Mucosa of rectum (tissue), 2 donors: ENCODE measurements at regions not wholly inside any gene's neighbourhood (a gene's known extent, or its start where the extent isn't known, plus 50 kb on each side); places are given as distances from the start of the nearest gene placed in this dataset.
"Not testable (repeated sequence)": the region's sequence is repeated elsewhere in the genome, so short reads cannot be mapped to it uniquely, and the experiment has no call there.

ENCODE experiments used
- H3K27ac ChIP-seq, 2 donors: one replicate each; pipeline ENCODE4 v1.7.0; 2013; ENCODE audit warnings: inconsistent platforms in 2 of 2, low read depth in 2 of 2, low read length in 2 of 2
- H3K27me3 ChIP-seq, 2 donors: one replicate each; pipeline ENCODE4 v1.7.0; 2013; ENCODE audit warnings: low read length in 2 of 2; ENCODE audit not compliant: control insufficient read depth in 2 of 2, insufficient read depth in 2 of 2
- H3K36me3 ChIP-seq, 2 donors: one replicate each; pipeline ENCODE4 v1.7.0; 2013; ENCODE audit warnings: low read length in 2 of 2; ENCODE audit not compliant: control insufficient read depth in 2 of 2, insufficient read depth in 2 of 2
- H3K4me1 ChIP-seq, 2 donors: one replicate each; pipeline ENCODE4 v1.7.0; 2013; ENCODE audit warnings: low read length in 2 of 2, mild to moderate bottlenecking in 1 of 2; ENCODE audit not compliant: control insufficient read depth in 2 of 2, insufficient read depth in 2 of 2
- H3K4me3 ChIP-seq, 2 donors: one replicate each; pipeline ENCODE4 v1.7.0; 2013; ENCODE audit warnings: low read length in 2 of 2
- H3K9ac ChIP-seq, 2 donors: one replicate each; pipeline ENCODE4 v1.7.0; 2013; ENCODE audit warnings: low read length in 2 of 2, low read depth in 1 of 2, mild to moderate bottlenecking in 1 of 2
- H3K9me3 ChIP-seq, 2 donors: one replicate each; pipeline ENCODE4 v1.7.0; 2013; ENCODE audit warnings: low read length in 2 of 2; ENCODE audit not compliant: control insufficient read depth in 2 of 2
- donor health status: healthy.
- donor health status: Normal muscosa, but diverticular disease.

DNA sequence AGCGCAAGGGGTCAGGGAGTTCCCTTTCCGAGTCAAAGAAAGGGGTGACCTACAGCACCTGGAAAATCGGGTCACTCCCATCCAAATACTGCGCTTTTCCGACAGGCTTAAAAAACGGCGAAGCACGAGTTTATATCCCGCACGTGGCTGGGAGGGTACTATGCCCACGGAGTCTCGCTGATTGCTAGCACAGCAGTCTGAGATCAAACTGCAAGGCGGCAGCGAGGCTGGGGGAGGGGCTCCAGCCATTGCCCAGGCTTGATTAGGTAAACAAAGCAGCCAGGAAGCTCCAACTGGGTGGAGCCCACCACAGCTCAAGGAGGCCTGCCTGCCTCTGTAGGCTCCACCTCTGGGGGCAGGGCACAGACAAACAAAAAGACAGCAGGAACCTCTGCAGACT, 735.1 kb downstream of the TTLL7 start:
- not testable (repeated sequence) for H3K9ac ChIP-seq, H3K9me3 ChIP-seq, H3K27ac ChIP-seq, H3K27me3 ChIP-seq, H3K36me3 ChIP-seq, H3K4me1 ChIP-seq, H3K4me3 ChIP-seq

DNA sequence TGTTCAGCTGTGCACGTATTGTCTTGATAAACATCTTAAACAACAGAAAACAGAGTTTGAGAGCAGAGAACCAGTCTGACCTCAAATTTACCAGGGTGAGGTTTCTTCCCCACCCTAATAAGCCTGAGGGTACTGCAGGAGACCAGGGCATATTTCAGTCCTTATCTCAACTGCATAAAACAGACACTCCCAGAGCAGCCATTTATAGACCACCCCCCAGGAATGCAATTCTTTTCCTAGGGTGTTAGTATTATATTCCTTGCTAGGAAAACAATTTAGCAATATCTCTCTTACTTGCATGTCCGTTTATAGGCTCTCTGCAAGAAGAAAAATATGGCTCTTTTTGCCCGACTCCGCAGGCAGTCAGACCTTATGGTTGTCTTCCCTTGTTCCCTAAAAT, 747.2 kb downstream of the TTLL7 start:
- not testable (repeated sequence) for H3K4me1 ChIP-seq, H3K4me3 ChIP-seq, H3K27me3 ChIP-seq, H3K27ac ChIP-seq, H3K9ac ChIP-seq, H3K36me3 ChIP-seq, H3K9me3 ChIP-seq

DNA sequence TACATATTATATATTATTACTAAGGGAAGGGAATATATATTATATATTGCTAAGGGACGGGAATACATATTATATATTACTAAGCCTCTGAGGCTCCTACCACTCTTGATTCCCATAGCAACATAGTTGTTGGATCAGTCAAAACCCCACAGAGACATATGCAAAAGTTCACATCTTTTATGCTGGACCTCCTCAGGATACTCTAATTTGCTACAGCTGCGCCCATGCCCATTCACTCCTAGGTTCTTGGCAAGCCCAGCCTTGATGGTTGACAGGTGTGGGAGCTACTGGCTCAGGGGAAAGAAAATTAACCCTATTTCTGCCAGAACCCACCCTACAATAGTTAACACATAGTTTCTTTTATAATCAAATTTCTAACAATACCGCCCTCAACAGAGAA, 752.2 kb downstream of the TTLL7 start:
- H3K4me1 ChIP-seq, H3K4me3 ChIP-seq, H3K27ac ChIP-seq, H3K27me3 ChIP-seq, H3K9ac ChIP-seq, H3K36me3 ChIP-seq, H3K9me3 ChIP-seq: not testable (repeated sequence)

DNA sequence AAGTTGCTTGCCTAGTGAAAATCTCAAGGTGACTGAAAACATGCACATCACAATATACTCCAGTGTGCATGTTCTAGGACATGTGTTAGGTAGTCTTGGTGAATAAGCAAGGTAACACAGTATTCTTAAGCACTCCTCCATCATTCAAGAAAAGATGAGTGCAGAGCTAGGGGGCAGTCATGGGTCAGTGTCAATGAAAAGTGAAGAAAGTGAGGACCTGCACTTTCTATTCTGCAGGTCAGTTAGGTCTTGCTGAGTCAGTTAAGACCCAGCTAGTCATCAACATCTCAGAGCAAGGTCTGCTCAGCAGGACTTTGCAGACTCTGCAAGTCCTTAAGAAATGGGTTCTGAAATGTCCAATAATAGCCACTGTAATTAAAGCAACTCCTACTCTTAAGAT, 754.1 kb downstream of the TTLL7 start:
- H3K4me1 ChIP-seq, H3K27me3 ChIP-seq: not testable (repeated sequence)

GRCh38 chr1:83239568-83239967, 759.4 kb downstream of the TTLL7 start:
- H3K9me3 ChIP-seq, H3K4me1 ChIP-seq, H3K36me3 ChIP-seq, H3K27me3 ChIP-seq, H3K27ac ChIP-seq, H3K9ac ChIP-seq, H3K4me3 ChIP-seq: not testable (repeated sequence)

More for the DNA sequence above, 754.1 kb downstream of the TTLL7 start:
- H3K9ac ChIP-seq, H3K9me3 ChIP-seq, H3K36me3 ChIP-seq, H3K4me3 ChIP-seq, H3K27ac ChIP-seq: not testable (repeated sequence)

DNA sequence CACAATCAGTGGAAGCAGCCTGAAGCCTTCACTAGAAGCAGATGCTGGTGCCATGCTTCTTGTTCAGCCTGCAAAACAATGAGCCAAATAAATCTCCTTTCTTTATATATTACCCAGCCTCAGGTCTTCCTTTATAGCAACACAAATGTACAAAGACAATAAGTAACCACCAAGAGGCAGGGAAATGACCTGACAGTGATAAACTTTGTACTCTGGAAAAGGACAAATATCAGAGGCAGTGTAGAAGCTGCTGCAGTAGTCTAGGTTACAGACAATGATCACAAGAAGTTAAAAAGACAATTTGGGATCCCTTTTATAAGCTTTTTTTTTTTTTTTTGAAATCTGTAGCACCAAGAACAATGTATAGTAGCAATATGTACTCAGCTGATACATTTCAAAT, 760.3 kb downstream of the TTLL7 start:
- H3K9ac ChIP-seq, H3K27ac ChIP-seq, H3K9me3 ChIP-seq, H3K4me1 ChIP-seq, H3K4me3 ChIP-seq, H3K27me3 ChIP-seq, H3K36me3 ChIP-seq: not testable (repeated sequence)

- not testable (repeated sequence) for H3K9ac ChIP-seq, H3K4me1 ChIP-seq, H3K4me3 ChIP-seq, H3K9me3 ChIP-seq, H3K36me3 ChIP-seq, H3K27ac ChIP-seq, H3K27me3 ChIP-seq
Measured at GRCh38 chr1:83219788-83220187, 779.1 kb downstream of the TTLL7 start.

DNA sequence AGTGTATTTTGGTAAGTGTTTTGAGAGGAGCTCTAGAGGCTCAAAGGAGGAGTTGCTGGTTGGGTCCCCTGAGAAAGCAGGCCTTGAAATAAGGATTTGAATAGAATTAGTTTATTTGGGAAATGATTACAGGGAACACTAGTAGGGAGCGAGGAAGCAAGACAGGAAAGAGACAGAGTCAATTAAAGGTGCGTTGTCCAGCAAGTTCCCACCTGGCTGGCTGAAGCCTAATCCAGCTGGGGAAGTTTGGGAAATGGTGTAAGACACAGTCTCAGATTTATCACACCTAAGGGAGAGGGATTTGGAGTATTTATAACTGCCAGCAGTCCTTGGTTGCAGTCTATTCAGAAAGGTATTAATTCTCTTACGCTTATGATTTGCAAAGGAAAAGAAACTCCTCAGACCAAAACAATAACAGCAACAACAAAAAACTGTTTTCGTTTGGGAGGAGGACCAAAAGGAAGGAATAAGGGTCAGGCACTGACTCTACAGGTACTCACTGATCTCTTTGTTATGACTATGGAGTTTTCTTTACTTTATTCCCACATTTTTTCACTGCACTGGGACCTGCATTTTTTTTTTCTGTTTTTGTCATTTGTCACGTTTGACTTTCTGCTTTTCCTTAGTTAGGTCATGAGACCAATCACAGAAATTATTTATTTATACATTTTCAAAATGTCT, 780.8 kb downstream of the TTLL7 start:
- not testable (repeated sequence) for H3K36me3 ChIP-seq, H3K27ac ChIP-seq, H3K27me3 ChIP-seq, H3K9ac ChIP-seq, H3K9me3 ChIP-seq, H3K4me3 ChIP-seq, H3K4me1 ChIP-seq

DNA sequence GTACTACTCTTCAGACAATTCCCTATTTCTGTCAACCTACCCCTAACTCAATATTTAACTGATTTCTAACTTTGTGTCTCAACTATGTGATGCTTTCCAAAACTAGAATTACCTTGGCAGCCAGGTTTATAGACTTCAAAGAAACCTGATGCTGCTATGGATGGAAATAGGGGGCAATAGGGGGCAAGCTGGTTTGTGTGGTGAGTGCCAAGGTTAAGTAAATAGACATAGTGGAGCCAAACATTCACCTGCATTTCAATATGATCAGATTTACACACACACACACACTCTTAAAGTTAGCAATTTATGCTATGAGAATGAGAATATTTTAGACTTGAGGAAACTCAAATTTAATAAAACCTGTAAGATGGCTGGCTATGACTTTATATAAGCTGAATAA, 784.6 kb downstream of the TTLL7 start:
- H3K9ac ChIP-seq, H3K27me3 ChIP-seq, H3K4me1 ChIP-seq, H3K9me3 ChIP-seq, H3K4me3 ChIP-seq, H3K27ac ChIP-seq, H3K36me3 ChIP-seq: not testable (repeated sequence)

DNA sequence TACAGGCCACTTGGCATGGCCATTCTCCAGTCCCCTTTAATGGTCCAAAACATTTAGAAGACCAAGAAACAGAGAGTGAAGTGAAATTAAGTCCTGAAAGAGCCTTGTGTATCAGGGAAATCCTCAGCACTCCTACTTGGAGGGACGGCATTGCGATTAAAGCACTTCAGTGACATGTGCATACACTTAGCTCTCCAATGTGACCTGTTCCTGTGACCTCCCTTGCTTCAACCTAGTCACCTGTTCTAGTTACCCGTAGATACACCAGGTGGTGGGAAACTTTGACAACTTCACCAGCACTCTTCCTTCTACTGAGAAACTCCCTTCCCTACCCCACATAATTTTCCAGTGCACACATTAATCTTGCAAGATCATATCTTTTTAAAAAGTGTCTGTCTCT, 785.3 kb downstream of the TTLL7 start:
- H3K4me1 ChIP-seq, H3K9ac ChIP-seq, H3K27me3 ChIP-seq: not testable (repeated sequence)

DNA sequence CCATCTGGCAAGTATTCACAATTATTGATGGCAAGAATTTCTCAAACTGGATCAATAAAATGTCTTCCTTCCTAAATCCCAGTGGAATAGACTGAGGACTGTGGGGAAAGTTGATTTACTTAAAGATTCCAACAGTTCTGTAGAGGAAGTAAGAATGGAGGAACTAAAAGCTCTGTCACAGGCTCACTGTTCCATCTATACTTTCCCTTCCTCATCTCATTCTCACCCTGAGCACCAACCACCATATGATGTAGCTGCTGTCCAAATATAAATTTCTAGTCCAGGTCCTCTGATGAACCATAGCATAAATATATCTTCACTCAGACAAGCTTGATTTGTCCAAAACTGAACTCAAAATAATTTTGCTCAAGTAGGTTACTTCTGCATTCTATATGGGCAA, 786.9 kb downstream of the TTLL7 start:
- H3K4me3 ChIP-seq, H3K36me3 ChIP-seq, H3K9me3 ChIP-seq, H3K9ac ChIP-seq, H3K4me1 ChIP-seq, H3K27ac ChIP-seq, H3K27me3 ChIP-seq: not testable (repeated sequence)

More for the DNA sequence above, 785.3 kb downstream of the TTLL7 start:
- H3K4me3 ChIP-seq, H3K36me3 ChIP-seq, H3K27ac ChIP-seq, H3K9me3 ChIP-seq: not testable (repeated sequence)
